ENCODE measurements at regions not wholly inside any gene's neighbourhood (a gene's known extent, or its start where the extent isn't known, plus 50 kb on each side); places are given as distances from the start of the nearest gene placed in this dataset.

DNA sequence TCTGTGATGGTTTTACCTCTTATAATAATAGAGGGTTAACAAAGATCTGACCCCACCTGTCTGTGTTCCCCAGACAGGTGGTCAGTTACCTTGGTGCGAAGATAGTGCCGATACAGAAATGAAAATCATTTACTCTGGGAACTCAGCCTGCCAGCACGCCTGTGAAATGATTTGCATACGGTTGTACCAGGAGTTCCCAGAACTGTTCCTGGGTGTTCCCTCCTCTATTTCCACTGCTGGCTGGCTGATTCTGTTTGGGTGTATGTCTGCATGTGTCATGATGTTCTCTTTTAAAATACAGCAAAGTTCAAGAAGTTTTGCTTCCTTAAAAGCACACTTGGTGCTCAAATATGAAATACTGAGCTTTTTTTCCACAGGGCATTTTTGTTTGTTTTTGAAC is 527.1 kb downstream of the FGF9 start:
- no peak overlapping the region for H3K18ac ChIP-seq (ENCODE audit: extremely low read depth, low read length)
- H3K79me2 ChIP-seq (ENCODE audit: control insufficient read depth in 1 of 2, insufficient read depth in 2 of 2, low read length in 2 of 2) = no peaks in the 10 kb centered on the region
- no peak overlapping the region for H3K4me2 ChIP-seq (ENCODE audit: insufficient read depth in 1 of 2, low read depth in 2 of 2, low read length in 2 of 2)
- no peaks in the 10 kb centered on the region for H3K9me3 ChIP-seq (ENCODE audit: insufficient read depth in 2 of 2, low read depth in 1 of 2, low read length in 1 of 2)
- no peak overlapping the region for H2BK15ac ChIP-seq (ENCODE audit: low read length)
- no peak overlapping the region for H3K4me3 ChIP-seq (ENCODE audit: extremely low read depth in 1 of 4, insufficient read depth in 2 of 4, low read depth in 3 of 4, low read length in 4 of 4)
- no peak for DNase-seq (ENCODE audit: low read depth in 1 of 2, low spot score in 2 of 2)
- H4K91ac ChIP-seq (replicated peaks; ENCODE audit: insufficient read length, low read length) = no peak overlapping the region
- peaks cover 0 to 7% (median 0%) of the 10 kb centered on the region in 4 experiments; a peak in 4 of 7 replicates for H3K4me1 ChIP-seq (replicated peaks in 1 of 4; ENCODE audit: control insufficient read depth in 3 of 4, insufficient read depth in 4 of 4, low read length in 3 of 4)
- no peak overlapping the region for H2BK120ac ChIP-seq (replicated peaks; ENCODE audit: low read depth, low read length)
- no peaks in the 10 kb centered on the region for H4K20me1 ChIP-seq (replicated peaks in 1 of 2; ENCODE audit: control insufficient read depth in 1 of 2, insufficient read depth in 2 of 2, low read length in 2 of 2)
- no peak overlapping the region for H2AFZ ChIP-seq (ENCODE audit: low read length)
- H2BK12ac ChIP-seq (ENCODE audit: low read depth, low read length) = 0 out of 2 replicates have a peak overlapping the region, but pooled peaks have one; percentile 46
- H3K23me2 ChIP-seq (ENCODE audit: low read depth, low read length) = no peaks in the 10 kb centered on the region
- H3K27me3 ChIP-seq (replicated peaks in 1 of 4; ENCODE audit: control insufficient read depth in 3 of 4, extremely low read depth in 1 of 4, insufficient read depth in 3 of 4, low read length in 3 of 4) = no peaks in the 10 kb centered on the region; a peak in 1 of 7 replicates
- no peak overlapping the region for H3K56ac ChIP-seq (replicated peaks; ENCODE audit: insufficient read length, low read depth, low read length)
- ChIA-PET POLR2A (ENCODE audit: partially characterized antibody) (no interaction called here), CTCF (ENCODE audit: partially characterized antibody) (no interaction called here)
- no peak overlapping the region for H3K4ac ChIP-seq (replicated peaks; ENCODE audit: insufficient read length, low read depth, low read length)
- H3K79me1 ChIP-seq (ENCODE audit: low read depth, low read length) = no peaks in the 10 kb centered on the region
- WGBS, 2 experiments (ENCODE audit: extremely low coverage in 1 of 2, insufficient coverage in 1 of 2, insufficient read length in 1 of 2, insufficient replicate concordance in 2 of 2, low coverage in 1 of 2, low lambda C conversion rate in 2 of 2, missing lambda C conversion rate in 1 of 2) = 86% methylated on average over 4 of the region's 4 CpGs; no CpG with 5 or more reads in 1 of the 2 experiments
- no peak overlapping the region for H2AK5ac ChIP-seq (ENCODE audit: low read depth, low read length)
- no peak overlapping the region for H3K27ac ChIP-seq (ENCODE audit: low read depth, low read length)
- FAIRE-seq = no peak
- no peaks in the 10 kb centered on the region for H3K36me3 ChIP-seq (ENCODE audit: control insufficient read depth in 2 of 4, insufficient read depth in 4 of 4, low read length in 3 of 4)
- H4K8ac ChIP-seq (ENCODE audit: extremely low read depth, insufficient read depth, low read length) = no peak overlapping the region
- no peak overlapping the region for H3K9ac ChIP-seq (replicated peaks in 1 of 4; ENCODE audit: extremely low read depth in 1 of 4, low read depth in 3 of 4, low read length in 3 of 4)
- no peak overlapping the region for H2BK5ac ChIP-seq (ENCODE audit: low read depth, low read length)
- no peak overlapping the region for H3K23ac ChIP-seq (ENCODE audit: insufficient read length)
- no peak overlapping the region for H3K14ac ChIP-seq (ENCODE audit: insufficient read length)
- no peak overlapping the region for H2BK20ac ChIP-seq (ENCODE audit: low read length)
- H4K5ac ChIP-seq (ENCODE audit: insufficient read length, low read depth, low read length) = no peak overlapping the region
- no peak for TF ChIP-seq CBX8 (IDR thresholded peaks at IDR 0.05; ENCODE audit: borderline replicate concordance, low read depth, low read length)
- TF ChIP-seq RFX5 (IDR thresholded peaks at IDR 0.05; ENCODE audit: borderline replicate concordance, low read depth, low read length) = no peak
- TF ChIP-seq GABPA (IDR thresholded peaks at IDR 0.05; ENCODE audit: borderline replicate concordance, insufficient read depth, low read length) = no peak
- no peak for TF ChIP-seq CHD2 (IDR thresholded peaks at IDR 0.05; ENCODE audit: low read length)
- TF ChIP-seq SP1 (IDR thresholded peaks at IDR 0.05; ENCODE audit: low read depth, low read length) = no peak
- TF ChIP-seq KDM1A (IDR thresholded peaks at IDR 0.05; ENCODE audit: borderline replicate concordance, low read length) = no peak
- TF ChIP-seq MAFK (IDR thresholded peaks at IDR 0.05; ENCODE audit: low read depth, low read length) = no peak
- TF ChIP-seq TBP (IDR thresholded peaks at IDR 0.05; ENCODE audit: low read depth, low read length) = no peak
- TF ChIP-seq, protein P1, sequence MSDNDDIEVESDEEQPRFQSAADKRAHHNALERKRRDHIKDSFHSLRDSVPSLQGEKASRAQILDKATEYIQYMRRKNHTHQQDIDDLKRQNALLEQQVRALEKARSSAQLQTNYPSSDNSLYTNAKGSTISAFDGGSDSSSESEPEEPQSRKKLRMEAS (IDR thresholded peaks at IDR 0.05) = no peak
- no peak for TF ChIP-seq NRF1 (IDR thresholded peaks at IDR 0.05; ENCODE audit: low read depth, low read length)
- TF ChIP-seq FOSL1 (IDR thresholded peaks at IDR 0.05; ENCODE audit: insufficient read depth, low read depth, low read length) = no peak
- TF ChIP-seq HDAC2 (IDR thresholded peaks at IDR 0.05; ENCODE audit: borderline replicate concordance in 1 of 2, low read depth in 2 of 2, low read length in 2 of 2) = no peak
- no peak for TF ChIP-seq HDAC6 (IDR thresholded peaks at IDR 0.05; ENCODE audit: low read depth, low read length)
- TF ChIP-seq KDM5A (IDR thresholded peaks at IDR 0.05; ENCODE audit: low read length) = no peak
